ENCODE measurements at regions not wholly inside any gene's neighbourhood (a gene's known extent, or its start where the extent isn't known, plus 50 kb on each side); places are given as distances from the start of the nearest gene placed in this dataset.

DNA sequence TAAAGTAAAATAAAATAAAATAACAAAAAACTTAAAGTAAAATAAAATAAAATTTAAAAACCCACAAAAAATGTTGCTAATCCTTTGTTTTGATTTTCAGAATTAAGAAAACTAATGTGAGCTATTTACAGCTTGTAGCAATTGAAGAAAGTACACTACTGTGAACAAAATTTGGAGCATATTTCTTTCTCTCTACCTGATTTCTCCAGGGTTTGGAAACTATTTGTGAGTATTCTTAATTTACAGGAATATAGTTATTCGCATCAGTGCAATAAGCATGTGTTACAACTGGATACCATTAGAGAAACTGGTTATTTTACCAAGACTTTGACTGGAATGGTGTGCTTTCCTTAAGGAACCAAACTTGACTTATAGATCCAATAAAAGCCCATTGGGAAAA, 86.1 kb upstream of the CNOT2 start:
- no peak for DNase-seq

DNA sequence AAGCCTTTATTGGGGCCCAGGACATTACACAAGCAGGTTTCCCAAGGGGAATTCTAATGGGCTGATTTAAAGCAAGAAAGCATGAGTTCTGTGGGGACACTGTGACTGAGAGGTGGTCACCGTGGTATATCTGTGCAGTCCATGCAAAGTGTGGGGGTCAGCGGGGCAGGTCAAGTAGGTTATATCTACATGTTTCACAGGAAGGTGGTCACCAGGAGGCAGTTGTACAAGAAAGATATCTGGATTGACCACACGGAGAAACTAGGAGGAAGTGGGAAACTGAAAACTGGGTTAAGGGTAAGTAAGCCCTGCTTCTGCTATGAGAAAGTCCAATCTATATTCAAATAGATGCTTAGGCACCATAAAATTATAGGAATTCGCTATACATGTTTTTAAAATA, 77.8 kb upstream of the CNOT2 start:
- DNase-seq, result no peak

DNA sequence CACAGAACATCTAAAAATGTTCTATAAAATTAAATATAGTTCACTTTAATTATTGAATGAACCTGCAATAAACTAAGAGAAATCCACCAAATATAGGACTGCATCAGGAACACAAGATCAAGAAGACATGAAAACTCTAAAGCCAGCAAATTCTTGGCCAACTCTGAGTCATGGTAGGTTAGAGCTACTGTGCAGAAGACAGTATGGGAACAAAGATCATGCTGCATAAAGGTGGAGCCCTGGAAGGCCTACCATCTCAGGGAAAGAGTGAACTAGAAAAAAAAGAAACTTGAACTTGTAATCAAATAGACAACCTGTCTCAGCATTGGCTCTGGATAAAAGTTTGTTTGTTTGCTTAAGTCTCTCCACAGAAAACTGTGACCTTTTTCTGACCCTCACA, 66.9 kb upstream of the CNOT2 start:
- no peak for DNase-seq

DNA sequence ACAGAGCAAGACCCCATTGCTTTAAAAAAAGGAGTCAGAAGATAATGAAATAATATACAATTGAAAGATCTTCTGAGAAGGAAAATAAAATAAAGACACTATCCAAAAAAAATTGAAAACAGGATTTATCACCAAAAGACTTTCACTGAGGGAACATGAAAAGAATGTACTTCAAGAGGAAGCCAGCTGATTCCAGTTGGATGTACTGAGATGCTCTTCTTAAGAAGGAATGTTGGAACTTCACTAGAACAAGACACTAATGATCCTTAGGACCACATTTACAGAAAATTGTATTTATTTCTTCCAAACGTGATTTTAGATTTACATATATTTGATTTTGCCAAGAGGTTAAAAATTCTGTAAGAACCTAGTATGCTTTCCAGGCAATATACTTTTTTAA, 65.6 kb upstream of the CNOT2 start:
- no peak for DNase-seq

DNA sequence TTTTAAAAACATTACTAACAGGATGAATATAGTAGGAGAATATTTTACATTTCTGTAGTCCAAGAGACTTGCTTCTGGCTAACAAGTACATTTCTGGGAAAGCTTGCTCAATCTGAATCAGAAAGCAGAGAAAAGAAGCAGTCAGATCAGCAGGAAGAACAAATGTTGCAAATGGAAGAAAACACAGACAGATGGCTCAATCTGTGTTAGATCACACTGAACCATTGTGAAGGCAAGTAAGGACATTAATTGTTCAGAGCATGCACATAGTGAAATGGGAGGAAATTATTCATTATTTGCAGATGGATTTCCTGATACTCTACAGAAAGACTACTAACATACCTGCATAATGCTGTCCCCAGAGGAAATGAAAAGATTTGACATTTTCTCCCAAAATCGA, 65.2 kb upstream of the CNOT2 start:
- no peak for DNase-seq

DNA sequence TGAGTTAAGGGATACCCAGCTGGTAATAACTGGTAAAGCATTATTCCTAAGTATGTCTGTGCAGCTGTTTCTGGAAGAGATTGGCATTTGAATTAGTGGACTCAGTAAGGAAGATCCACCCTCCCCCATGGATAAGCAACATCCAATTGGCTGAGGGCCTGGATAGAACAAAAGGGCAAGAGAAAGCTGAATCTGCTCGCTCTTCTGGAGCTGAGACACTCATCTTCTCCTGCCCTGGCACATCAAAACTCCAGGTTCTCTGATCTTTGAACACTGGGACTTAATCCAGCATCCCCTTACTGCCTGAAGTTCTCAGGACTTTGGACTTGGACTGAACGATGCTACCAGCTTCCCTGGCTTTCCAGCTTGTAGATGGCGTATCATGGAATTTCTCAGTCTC, 63.1 kb upstream of the CNOT2 start:
- DNase-seq, result no peak

DNA sequence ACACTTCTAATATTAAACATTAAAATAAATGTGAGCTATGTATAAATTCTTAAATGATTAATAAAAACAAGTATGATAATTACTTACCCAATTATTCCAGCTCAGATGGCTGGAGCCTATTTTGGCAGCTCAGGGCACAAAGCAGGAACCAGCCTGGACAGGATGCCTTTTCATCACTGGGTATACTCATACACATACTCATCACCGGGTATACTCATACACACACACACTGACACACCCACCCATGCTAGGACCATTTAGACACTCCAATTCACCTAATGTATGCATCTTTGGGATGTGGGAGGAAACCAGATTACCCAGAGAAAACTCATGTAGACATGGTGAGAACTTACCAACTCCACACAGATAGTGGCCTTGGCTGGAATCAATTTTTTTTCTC, 57.9 kb upstream of the CNOT2 start:
- DNase-seq, result no peak

DNA sequence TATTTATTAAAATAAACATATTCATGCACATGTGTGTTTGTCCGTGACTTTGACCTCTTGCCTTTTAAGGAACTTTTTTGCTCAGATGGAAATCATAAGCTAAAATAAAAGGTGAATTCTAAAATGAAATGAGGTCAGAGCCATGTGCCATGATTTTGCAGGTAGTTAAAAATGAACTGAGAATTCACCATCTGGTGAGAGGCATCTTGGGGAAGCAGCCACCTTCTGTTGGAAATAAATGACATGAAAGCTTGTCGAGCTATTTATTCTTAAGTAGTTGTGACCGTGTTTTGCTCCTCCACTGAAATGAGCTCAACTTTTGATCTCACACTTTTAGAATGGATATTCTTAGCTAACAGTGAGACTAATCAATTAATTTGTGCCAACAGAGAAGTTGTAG, 56.8 kb upstream of the CNOT2 start:
- no peak for DNase-seq

DNA sequence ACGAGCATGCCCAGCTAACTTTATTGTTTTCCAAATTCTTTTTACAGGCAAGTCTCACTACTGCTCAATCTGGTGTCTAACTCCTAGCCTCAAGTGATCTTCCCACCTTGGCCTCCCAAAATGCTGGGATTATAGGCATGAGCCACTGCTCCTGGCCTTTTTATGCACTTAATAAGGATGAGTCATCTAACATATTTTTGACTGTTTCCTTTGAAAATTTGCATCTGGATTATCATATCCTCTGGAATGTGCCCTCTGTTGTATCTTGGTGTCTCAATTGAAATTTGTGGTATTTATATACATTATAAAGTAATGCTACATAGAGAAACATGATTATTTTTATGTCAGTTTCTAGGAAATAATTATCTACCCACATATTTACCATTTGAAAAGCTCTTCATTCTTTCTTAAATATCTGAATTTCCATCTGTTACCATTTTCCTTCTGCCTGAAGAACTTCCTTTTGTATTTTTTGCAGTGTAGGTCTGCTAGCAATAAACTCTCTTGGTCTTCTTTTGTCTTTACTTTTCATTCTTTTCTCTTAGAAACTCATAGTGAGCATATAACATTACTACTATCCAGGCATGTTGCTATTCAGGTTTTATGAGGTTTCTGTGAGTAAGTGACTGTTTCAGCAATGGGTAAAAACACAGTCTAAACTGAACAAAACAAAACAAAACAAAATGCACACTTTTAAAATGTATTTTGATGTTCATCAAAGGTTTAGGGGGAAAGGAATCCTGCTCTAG, 52.8 kb upstream of the CNOT2 start:
- DNase-seq, result no peak
